ENCODE measurements at regions not wholly inside any gene's neighbourhood (a gene's known extent, or its start where the extent isn't known, plus 50 kb on each side); places are given as distances from the start of the nearest gene placed in this dataset.

GRCh38 chr9:121559183-121559582, 59.5 kb upstream of the GGTA1 start:
- Histone ChIP-seq H3K27ac (peak overlapping the region in 2 of 4 donors; percentile 67 to 74), H3K36me3 (no peaks in the 10 kb centered on the region), H3K4me3 (no peak overlapping the region), H3K9me3 (no peaks in the 10 kb centered on the region), H3K27me3 (no peaks in the 10 kb centered on the region), H3K4me1 (peaks cover 8 to 24% (median 17%) of the 10 kb centered on the region in 4 donors)
- TF ChIP-seq POLR2AphosphoS5 (IDR thresholded peaks at IDR 0.05) (no peak), CTCF (IDR thresholded peaks at IDR 0.05) (no peak), EP300 (IDR thresholded peaks at IDR 0.05; ENCODE audit: low read depth) (no peak), POLR2A (IDR thresholded peaks at IDR 0.05) (no peak)
- intact Hi-C loops (cut with DNase I; ENCODE audit: low total_unique reads): loop anchor here (10.0 kb wide), 1 partner anchor 56 kb away; no protein-coding TSS in a partner anchor
- WGBS, 2 donors (ENCODE audit: low coverage in 1 of 2): 74 to 88% methylated on average over 5 to 7 of the region's 7 CpGs
- no peak for DNase-seq
- in situ Hi-C loops (cut with MboI; ENCODE audit: low pct_ligation_motif_present in 1 of 4, low pct_unique_long_range_greater_than_20kb in 1 of 4, low sequenced_read_pairs in 3 of 4): loop anchor here in 2 of 4 donors (10.0 to 25.0 kb wide), 3 partner anchors 126 to 436 kb away; no protein-coding TSS in a partner anchor

- in situ Hi-C loops (cut with MboI; ENCODE audit: low pct_ligation_motif_present in 1 of 4, low pct_unique_long_range_greater_than_20kb in 1 of 4, low sequenced_read_pairs in 3 of 4): loop anchor here in 1 of 4 donors (25.0 kb wide), 1 partner anchor 426 kb away; no protein-coding TSS in a partner anchor
These were observed 61.3 kb upstream of the GGTA1 start for GRCh38 chr9:121560921-121561320.

GRCh38 chr9:121561385-121562222, 62.0 kb upstream of the GGTA1 start:
- 87% methylated on average over 7 of the region's 7 CpGs; no CpG with 5 or more reads in 1 of the 2 donors for WGBS, 2 donors (ENCODE audit: low coverage in 1 of 2)
- Histone ChIP-seq H3K27ac (no peak overlapping the region), H3K36me3 (no peaks in the 10 kb centered on the region), H3K4me1 (peaks cover 8 to 30% (median 17%) of the 10 kb centered on the region in 4 donors), H3K9me3 (no peaks in the 10 kb centered on the region), H3K4me3 (no peak overlapping the region), H3K27me3 (no peaks in the 10 kb centered on the region)
- no peak for DNase-seq
- in situ Hi-C loops (cut with MboI; ENCODE audit: low pct_ligation_motif_present in 1 of 4, low pct_unique_long_range_greater_than_20kb in 1 of 4, low sequenced_read_pairs in 3 of 4) (loop anchor here in 1 of 4 donors (25.0 kb wide), 1 partner anchor 426 kb away; no protein-coding TSS in a partner anchor), intact Hi-C loops (cut with DNase I; ENCODE audit: low total_unique reads) (no loop called here)
- TF ChIP-seq CTCF (IDR thresholded peaks at IDR 0.05): no peak
- TF ChIP-seq EP300 (IDR thresholded peaks at IDR 0.05; ENCODE audit: low read depth): no peak
- TF ChIP-seq POLR2AphosphoS5 (IDR thresholded peaks at IDR 0.05): no peak
- TF ChIP-seq POLR2A (IDR thresholded peaks at IDR 0.05): no peak

More at GRCh38 chr9:121560921-121561320, 61.3 kb upstream of the GGTA1 start:
- Histone ChIP-seq H3K4me1 (peaks cover 8 to 24% (median 18%) of the 10 kb centered on the region in 4 donors), H3K36me3 (no peaks in the 10 kb centered on the region), H3K9me3 (no peaks in the 10 kb centered on the region), H3K4me3 (no peak overlapping the region), H3K27ac (no peak overlapping the region), H3K27me3 (no peaks in the 10 kb centered on the region)
- DNase-seq: no peak
- intact Hi-C loops (cut with DNase I; ENCODE audit: low total_unique reads): no loop called here
- TF ChIP-seq CTCF (IDR thresholded peaks at IDR 0.05) (no peak), POLR2AphosphoS5 (IDR thresholded peaks at IDR 0.05) (no peak), EP300 (IDR thresholded peaks at IDR 0.05; ENCODE audit: low read depth) (no peak), POLR2A (IDR thresholded peaks at IDR 0.05) (no peak)
- 93% methylated on average over 11 of the region's 11 CpGs; no CpG with 5 or more reads in 1 of the 2 donors for WGBS, 2 donors (ENCODE audit: low coverage in 1 of 2)

DNA sequence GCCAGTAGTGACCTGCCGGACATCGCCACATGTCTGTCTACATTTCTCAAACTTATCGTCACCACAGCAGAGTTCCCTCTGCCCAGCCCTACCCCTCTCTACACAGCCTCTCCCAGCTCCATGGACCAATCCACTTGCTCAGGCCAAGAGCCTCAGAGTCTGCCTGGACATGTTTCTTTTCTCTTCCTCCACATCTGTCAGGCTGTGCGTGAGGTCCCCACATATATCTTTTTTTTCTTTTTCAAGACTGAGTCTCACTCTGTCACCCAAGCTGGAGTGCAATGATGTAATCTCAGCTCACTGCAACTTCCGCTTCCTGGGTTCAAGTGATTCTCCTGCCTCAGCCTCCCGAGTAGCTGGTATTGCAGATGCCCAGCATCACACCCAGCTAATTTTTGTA, 62.7 kb upstream of the GGTA1 start:
- Histone ChIP-seq H3K4me3 (no peak overlapping the region), H3K9me3 (no peaks in the 10 kb centered on the region), H3K27me3 (no peaks in the 10 kb centered on the region), H3K27ac (no peak overlapping the region), H3K4me1 (peaks cover 8 to 24% (median 15%) of the 10 kb centered on the region in 4 donors), H3K36me3 (no peaks in the 10 kb centered on the region)
- in situ Hi-C loops (cut with MboI; ENCODE audit: low pct_ligation_motif_present in 1 of 4, low pct_unique_long_range_greater_than_20kb in 1 of 4, low sequenced_read_pairs in 3 of 4): loop anchor here in 1 of 4 donors (25.0 kb wide), 1 partner anchor 425 kb away; no protein-coding TSS in a partner anchor
- WGBS, 2 donors (ENCODE audit: low coverage in 1 of 2): 70 to 89% methylated on average over 3 to 6 of the region's 6 CpGs
- no peak for DNase-seq
- intact Hi-C loops (cut with DNase I; ENCODE audit: low total_unique reads): no loop called here
- TF ChIP-seq POLR2A (IDR thresholded peaks at IDR 0.05) (no peak), EP300 (IDR thresholded peaks at IDR 0.05; ENCODE audit: low read depth) (no peak), CTCF (IDR thresholded peaks at IDR 0.05) (no peak), POLR2AphosphoS5 (IDR thresholded peaks at IDR 0.05) (no peak)

All from transverse colon (tissue), 4 donors.